LNCaP clone FGC (cell line): ENCODE measurements at regions not wholly inside any gene's neighbourhood (a gene's known extent, or its start where the extent isn't known, plus 50 kb on each side); places are given as distances from the start of the nearest gene placed in this dataset.

Experiments
- DNase-seq: peaks from one replicate; pipeline ENCODE4 v3.0.0-alpha.2; 2011; ENCODE audit warnings: low read depth
- H3K4me3 ChIP-seq: 2 replicates; pipeline ENCODE4 v1.5.1; 2011; ENCODE audit warnings: mild to moderate bottlenecking, low read depth, low read length, control low read depth
- CTCF ChIP-seq: IDR thresholded peaks from 2 replicates; pipeline ENCODE4 v1.5.1; 2012; ENCODE audit warnings: mild to moderate bottlenecking; ENCODE audit not compliant: control insufficient read depth, insufficient read depth; ENCODE audit errors: extremely low read depth

GRCh38 chr10:22767859-22768258, 53.5 kb upstream of the PIP4K2A start:
- H3K4me3 ChIP-seq, result no peak overlapping the region
- no peak for TF ChIP-seq CTCF
- DNase-seq, result no peak

- no peak for TF ChIP-seq CTCF
- no peak overlapping the region for H3K4me3 ChIP-seq
- DNase-seq, result no peak
Measured at GRCh38 chr10:22766693-22767092, 52.3 kb upstream of the PIP4K2A start.

- no peak for TF ChIP-seq CTCF
- no peak for DNase-seq
- no peak overlapping the region for H3K4me3 ChIP-seq
Measured at GRCh38 chr10:22765660-22766547, 51.5 kb upstream of the PIP4K2A start.

GRCh38 chr10:22764639-22765038, 50.3 kb upstream of the PIP4K2A start:
- no peak overlapping the region for H3K4me3 ChIP-seq
- DNase-seq, result no peak
- no peak for TF ChIP-seq CTCF
